ENCODE measurements at regions not wholly inside any gene's neighbourhood (a gene's known extent, or its start where the extent isn't known, plus 50 kb on each side); places are given as distances from the start of the nearest gene placed in this dataset.

DNA sequence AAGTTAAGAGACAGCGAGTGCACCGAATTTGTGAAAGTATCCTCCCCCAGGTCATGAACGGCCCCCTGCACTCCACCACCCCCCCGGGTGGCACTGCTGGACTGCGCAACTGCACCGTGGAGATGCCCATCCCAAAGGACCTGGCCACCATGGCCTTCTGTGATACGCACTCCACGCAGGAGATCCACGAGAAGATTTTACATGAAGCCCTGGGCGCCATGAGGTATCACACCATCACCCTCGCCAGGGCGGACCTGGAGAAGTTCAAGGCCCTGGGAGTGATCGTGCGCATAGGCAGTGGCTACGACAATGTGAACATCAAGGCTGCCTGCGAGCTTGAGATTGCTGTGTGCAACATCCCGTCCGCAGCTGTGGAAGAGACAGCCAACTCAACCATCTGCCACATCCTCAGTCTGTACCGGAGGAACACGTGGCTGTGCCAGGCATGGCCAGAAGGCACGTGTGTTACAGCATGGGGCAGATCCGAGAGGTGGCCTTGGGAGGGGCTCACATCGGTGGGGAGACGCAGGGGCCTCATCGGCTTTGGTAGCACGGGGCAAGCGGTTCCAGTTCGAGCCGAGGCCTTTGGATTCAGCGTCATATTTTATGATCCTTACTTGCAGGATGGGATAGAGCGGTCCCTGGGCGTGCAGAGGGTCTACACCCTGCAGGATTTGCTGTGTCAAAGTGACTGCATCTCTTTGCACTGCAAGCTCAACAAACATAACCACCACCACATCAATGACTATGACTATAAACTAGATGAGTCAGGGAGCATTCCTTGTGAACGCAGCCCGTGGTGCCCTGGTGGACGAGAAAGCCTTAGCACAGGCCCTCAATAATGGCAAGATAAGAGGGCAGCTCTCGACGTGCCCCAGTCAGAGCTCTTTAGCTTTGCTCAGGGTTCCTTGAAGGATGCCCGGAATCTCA lies 290.8 kb upstream of the MC4R start:
- DNase-seq (ENCODE audit: low spot score), result no peak

DNA sequence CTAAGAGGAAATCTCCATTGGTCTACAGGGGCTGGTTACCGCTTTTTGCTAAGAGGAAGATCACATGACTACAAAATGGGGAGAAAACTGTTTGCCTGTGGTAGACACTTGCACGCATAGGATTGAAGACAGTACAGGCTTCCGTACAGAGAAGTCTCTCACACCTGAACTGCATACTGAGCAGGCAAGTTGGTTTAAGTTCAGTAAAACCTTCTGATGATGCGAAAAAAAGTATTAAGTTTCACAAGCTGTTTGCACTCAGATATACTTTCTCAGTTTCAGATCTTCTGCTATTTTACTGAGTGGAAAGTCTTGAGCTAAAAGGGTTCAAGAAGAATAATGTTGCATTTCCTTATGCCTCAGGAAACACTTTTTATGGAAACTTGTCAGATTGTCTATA lies 292.2 kb upstream of the MC4R start:
- DNase-seq (ENCODE audit: low spot score), result no peak

DNA sequence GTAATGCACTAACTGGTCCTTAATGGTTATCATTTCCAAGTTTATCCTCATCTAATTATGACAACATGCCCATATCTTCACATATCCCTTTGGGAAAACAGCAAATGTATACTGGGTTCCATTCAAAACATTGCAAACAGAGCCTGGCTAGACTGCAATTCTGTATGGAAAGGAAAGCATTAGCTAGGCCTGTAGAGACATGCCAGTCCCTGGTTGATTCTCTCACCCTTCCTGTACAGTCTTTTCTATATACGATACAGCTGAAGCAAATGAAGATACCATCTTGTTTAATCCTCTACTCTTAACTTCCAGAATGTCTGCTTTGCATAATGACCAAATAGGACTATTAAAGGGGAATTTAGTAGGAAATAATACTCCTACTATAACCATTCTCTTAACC lies 294.4 kb upstream of the MC4R start:
- no peak for DNase-seq (ENCODE audit: low spot score)

DNA sequence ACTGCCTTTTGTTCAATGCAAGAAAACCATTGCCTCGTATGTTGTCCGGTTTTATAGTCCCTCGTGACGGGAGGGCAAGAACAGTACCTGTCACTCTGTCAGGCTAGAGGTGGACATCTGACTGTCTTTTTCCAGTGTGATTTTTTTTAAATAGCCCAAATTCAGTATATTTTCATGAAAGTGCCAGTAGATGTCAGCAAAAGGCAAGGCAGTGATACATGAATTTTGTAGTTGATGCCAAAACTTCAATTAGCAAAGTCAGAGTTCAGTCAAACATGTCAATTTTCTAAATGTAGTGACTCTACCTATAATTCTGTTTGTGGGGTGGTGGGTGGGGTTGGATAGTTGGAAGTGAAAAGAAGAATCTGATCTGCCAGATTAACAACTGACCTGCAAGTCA lies 296.0 kb upstream of the MC4R start:
- no peak for DNase-seq (ENCODE audit: low spot score)

DNA sequence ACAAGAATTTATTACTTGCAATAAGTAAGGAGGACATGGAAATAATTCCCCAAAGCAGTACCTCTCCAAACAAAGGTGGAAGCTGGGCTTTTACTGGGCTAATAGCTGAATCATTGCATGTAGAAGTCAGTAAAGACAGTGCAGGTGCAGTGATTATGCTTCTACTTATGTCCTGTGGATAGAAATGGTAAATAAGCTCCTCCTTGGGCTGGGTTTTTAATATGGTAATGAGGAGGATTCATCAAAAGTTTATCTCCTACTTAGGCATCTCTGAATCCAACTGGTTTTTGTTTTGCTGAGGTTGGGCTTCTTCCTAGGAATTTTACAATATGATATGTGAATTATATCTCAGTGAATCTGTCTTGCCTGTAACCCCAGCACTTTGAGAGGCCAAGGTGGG lies 297.4 kb upstream of the MC4R start:
- no peak for DNase-seq (ENCODE audit: low spot score)

DNA sequence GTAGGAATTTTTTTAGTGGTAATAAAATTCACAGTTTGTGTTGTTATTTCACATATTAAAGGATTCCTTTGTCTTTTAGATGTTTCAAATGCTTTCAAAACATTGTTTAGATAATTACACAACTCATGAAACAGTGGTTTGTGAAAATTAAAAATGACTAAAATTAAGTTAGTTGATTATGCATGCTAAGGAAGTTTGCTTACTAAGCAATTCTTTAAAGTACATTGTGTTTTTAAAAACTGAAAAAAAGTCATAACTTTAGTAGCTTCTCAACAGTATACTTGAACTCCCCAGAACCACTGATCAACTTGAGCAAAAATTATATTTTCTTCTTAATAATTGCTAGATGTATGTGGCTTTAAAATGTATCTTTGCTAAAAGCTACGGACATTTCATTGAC lies 298.4 kb upstream of the MC4R start:
- no peak for DNase-seq (ENCODE audit: low spot score)

DNA sequence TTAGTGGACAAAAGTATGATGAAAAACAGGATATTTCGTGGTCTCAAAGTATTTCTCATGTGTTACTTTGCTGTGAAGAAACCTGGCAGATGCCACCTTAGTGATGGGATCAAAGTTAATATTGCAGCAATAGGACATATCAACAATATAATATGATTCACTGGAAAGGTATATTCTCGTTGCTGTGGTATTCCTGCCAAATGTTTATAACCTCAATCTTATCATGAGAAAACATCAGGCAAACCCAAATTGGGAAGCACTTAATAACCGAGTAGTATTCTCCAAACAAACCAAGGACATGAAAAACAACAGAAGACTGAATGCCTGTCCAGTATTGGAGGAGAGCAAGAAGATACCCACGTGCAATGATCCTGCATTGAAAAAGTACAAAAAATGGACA lies 302.6 kb upstream of the MC4R start:
- DNase-seq (ENCODE audit: low spot score), result no peak

DNA sequence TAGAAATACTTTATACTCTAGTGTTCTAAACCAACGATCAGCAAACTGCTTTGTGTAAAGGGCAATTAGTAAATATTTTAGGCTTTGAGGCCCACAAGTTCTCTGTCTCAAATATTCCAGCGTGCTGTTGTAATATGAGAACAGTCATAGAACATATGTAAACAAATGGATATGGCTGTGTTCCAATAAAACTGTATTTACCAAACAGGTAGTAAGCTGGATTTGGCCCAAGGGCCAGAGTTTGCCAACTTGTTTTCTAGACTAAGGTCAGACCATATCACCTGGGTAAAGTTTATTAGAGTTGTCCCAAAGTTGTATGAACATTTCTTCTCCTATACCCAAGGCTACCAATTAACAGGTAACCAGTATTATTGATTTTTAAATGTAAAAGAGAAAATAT lies 303.2 kb upstream of the MC4R start:
- no peak for DNase-seq (ENCODE audit: low spot score)

DNA sequence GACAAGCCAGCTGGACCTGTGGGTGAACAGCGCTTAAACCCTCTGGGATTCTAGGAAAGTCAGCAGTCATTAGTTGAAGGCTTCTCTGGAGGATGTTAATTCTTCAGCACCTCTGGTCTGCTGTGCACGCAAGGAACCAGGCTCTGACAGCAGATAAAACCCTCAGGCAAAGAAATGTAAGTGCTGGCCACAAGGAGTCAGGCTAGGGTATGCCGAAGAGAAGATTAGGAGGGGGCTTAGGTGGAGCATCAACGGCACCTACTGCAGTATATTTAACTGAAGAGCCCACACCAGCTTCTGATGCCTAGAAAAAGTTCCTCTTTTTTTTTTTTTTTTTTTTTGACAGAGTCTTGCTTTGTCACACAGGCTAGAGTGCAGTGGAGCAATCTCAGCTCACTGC lies 304.2 kb upstream of the MC4R start:
- no peak for DNase-seq (ENCODE audit: low spot score)

DNA sequence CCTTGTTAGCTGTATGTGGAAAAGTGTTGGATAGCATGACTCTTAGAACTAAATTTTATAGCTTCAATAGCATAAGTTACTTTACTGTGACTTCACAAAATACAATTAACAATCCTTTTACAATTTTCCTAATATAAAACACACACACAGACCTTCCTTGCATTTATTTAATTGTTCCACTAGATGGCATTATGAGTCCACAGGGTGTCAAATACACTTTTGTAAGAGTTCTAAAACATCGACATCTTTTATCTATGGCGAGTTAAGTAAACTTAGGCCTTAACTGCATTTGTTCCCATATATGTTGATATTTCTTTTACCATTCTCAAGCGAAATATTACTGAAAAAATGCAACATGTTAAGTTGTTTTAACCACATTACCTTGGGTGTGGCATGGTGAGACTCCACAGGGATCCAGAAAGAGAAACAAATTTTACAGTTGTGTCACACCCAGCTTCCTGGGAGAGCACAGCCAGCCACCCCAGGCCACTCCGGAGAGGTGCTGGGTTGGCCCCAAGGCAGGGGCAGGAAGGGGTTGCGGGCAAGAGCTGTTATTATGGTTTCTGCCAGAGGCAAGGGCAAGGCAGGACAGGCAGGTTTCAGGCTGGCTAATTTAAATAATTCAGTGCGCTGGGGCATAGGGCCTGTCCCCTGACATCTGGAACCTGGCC lies 312.4 kb upstream of the MC4R start:
- no peak for DNase-seq (ENCODE audit: low spot score)

DNA sequence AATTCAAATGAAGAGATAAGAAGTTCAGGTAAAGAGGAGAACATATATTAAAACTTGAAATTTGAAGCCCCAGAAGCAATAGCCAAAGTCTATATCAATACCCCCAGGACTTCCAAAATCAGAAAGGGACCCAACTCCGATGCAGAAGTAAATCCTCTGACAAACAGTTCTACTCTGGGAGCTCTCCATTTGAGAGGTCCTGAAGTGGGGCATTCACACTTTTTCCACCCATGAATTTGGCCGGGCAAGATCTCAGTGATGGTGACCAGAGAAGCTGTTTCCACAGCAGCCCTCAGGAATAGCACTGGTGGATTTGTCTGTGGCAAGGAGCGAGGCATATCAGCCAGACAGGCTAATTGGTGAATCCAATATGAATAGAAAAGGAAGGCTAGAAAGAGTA lies 313.6 kb upstream of the MC4R start:
- DNase-seq (ENCODE audit: low spot score), result no peak

DNA sequence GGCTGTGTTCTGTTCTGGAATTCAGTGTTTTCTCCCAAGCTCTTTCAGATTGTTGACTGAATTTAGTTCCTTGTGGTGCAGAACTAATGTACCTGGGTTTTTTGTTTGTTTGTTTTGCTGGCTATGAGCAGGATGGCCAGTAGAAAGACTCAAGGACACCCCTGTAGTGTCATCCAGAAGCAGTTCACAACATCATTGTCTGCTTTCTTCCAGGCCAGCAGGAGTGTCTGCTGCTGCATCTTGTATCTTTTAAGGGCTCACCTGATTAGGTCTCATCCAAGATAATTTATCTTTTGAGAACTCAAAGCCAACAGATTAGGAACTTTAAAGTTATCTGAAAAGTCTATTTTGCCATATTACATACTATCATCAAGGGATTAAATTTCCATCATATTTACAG lies 318.5 kb upstream of the MC4R start:
- no peak for DNase-seq (ENCODE audit: low spot score)

DNA sequence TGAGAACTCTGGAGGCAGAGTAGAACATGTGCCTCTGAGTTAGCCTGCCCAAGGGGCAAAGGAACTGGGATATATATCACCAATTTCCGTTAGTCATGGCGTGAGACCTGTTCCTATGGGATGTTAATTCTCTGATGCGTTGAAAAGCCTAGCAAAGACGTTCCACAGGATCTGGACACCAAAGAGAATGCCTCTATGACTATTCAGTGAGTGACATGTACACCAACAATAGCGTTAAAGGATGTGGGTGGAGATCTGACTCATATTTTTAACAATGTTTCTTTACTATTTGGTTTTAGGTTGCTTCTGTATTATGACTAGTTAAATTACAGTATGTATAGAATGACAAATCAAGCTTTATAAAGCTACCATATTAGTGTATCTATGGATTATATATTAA lies 320.9 kb upstream of the MC4R start:
- DNase-seq (ENCODE audit: low spot score), result no peak

DNA sequence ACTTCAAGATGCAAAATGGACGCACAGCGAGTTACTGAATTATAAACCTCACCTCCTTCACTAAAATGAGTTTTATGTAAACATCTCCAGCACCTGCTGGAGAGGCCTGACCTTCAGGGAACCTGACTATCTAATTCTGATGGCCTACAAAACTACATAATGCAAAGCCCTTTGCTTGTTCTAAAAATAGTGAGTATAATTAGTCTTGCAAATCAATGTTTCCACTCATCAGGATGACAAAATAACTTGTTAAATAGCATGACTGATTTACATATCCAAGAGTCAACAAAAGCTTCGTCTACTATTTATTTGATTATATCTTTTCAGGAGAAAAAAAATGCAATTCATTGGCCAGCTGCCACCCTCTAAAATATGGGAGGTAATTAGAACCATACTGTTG lies 326.3 kb upstream of the MC4R start:
- DNase-seq (ENCODE audit: low spot score), result no peak

DNA sequence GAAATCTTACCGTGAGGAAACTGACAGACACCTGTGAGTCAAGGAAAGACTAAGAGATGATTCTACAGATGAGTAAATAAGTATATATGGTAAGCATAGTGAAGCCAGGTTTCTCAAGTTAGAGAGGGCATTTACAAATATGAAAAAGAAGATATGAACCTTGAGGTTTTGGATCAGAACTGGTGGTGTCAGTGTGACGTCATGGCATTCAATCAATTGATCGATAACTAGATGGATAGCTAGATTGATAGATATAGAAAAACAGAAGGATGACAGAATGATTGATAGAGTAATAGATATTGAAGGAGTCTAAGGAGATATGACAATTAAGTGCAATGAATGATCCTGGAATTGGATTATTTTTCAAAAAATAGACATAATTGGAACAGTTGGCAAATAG lies 350.2 kb upstream of the MC4R start:
- no peak for DNase-seq (ENCODE audit: low spot score)

DNA sequence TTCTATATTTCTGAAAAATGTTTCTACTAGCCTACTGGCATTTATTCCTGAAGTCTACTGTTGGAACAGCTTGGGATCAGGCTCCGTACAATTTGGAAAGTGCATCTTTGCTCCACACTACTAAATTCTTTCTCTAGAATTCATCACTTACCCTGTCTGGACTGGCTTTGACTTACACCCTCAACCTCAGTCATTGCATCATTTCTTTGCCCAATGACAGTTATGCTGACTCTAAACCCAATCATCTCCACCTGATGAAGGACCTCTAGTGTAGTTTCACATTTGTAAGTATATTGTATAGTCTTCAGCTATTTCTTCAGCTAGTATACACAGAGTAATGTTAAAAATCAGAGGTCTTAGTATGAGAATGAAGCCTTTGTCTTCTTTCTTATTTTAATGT lies 359.6 kb upstream of the MC4R start:
- no peak for DNase-seq (ENCODE audit: low spot score)

DNA sequence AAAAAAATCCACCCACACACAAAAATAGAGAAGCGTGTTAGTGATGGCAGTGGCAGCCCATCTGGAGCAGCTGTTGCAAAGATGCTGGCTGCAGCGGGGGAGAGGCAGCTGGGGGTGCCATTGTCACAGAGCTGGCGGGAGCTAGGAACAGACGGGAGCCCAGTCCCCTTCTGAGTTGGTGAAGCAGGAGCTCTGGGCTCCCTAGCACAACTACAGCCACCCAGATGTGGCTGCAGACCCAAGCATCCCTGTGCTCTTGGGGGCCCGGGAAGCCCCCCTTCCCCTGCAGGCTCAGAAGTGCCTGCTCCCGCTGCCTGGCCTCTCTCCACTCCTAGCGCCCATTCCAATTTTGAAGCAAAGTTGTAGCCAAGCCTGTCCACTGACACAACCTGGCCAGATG lies 366.6 kb upstream of the MC4R start:
- DNase-seq (ENCODE audit: low spot score), result no peak

DNA sequence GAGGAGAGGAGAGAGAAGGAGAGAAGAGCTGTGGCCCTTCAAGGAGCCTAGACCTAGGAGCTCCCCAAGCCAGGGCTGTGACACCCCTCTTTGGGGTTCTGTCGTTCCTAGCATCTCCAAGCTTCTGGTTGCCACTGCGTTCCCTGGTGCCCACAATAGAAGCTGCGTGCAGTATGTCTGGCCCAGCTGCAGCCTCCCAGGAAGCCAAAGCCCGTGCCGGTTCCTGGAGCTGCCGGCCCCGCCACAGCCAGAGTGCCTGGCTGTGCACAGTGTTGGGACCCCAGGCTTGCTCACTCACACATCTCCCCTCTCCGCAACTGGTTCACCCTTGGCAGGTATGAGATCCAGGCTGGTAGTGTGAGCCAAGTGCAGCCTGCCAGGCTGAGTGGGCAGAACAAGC lies 367.7 kb upstream of the MC4R start:
- DNase-seq (ENCODE audit: low spot score), result no peak

DNA sequence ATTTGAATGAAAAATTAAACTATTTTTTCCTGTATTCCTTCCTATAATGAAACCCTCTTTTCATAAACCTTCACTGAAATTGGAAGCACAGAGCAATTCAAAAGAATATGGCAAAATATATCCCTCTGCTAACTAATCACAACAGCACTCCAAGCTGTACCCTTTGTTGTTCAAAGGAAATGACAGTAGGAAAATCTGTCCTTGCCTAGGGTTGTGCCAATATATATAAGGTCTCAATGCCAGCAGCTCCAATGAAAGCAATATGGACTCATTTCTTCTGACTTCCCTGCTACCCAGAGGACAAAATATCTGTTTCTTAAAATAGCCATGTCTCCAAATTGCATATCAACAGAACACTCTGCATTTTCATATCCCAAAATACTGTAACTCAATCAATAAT lies 373.9 kb upstream of the MC4R start:
- no peak for DNase-seq (ENCODE audit: low spot score)

DNA sequence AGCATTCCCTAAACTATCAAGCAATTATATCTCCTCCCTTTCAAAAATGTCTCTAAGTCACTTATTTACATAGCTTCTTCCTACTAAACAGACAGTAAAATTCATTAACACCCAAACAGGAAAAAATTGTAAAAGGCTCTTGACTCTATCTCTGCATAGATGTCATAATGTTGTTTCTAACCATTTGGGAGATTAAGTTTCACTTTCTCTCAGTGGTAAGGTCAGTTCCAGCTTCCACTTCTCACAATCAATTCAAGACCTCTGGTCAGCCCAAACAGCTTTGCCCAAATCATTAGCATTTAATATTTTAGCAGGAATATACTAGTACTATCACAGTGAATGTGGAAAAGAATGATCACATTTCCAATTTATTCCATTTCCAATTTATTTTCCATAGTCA lies 374.3 kb upstream of the MC4R start:
- no peak for DNase-seq (ENCODE audit: low spot score)

DNA sequence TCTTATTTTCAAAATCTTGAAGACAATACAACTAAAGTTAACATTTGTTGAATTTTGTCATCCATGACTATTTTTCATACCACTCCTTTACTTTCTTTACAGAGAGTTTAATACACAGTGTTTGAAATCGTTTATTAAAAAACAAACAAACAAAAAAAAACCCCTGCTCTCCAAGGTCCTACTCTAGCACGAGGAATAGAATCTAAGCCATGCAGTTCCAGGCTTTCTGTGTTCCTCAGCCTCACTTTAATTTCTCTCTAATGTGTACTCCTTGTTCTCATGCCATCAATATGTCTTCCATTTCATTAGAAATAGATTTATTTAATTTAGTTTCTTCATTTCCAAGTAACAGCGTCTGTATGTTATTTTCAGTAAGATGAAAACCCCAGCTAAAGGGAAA lies 381.2 kb upstream of the MC4R start:
- no peak for DNase-seq (ENCODE audit: low spot score)

DNA sequence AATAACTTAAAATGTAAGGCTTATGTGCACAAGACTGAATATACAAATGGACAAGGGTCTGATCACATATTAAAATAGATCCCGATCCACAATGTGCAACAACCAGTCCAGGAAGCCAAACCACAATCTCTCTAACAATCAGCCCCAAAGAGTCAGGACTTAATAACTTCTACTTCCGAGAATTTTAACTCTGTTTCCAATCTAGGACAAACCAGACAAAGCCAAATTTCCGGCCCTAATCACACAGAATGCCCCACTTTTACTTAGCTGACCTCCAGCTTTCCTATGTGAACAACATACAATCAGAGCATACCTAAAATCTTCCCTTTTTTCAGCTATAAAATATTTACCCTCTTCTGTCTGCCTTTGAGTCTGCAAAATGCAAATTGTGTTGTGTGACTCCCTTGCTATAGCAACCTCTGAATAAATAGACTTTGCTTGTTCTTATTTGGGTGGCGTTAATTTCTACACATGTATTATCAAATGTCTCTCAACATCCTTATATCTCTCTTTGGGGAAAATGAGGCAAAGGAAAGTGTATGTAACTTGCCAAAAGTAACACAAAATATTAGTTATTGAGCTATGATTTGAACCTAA lies 381.9 kb upstream of the MC4R start:
- no peak for DNase-seq (ENCODE audit: low spot score)

DNA sequence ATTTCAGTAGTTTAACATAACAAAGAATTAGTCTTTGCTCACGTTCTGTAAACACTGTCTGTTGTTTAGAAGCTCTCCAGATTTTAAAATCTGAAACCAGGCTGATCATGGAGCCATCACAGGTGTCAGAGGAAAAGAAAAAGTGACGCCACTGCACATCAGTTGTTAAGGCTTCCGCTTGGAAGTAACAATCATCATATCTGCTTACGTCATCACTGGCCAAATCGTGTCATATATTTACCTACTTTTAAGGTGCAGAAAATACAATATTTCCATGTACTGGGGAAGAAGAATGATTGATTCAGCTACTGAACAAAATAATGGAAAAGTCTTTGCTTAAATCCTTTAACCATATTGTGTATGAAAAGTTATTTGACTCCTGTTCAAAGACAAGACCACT lies 382.6 kb upstream of the MC4R start:
- DNase-seq (ENCODE audit: low spot score), result no peak

Measured in hematopoietic multipotent progenitor cell treated with erythropoietin and hydrocortisone succinate and interleukin-3 and kit ligand, for 17 days (in vitro differentiated cells).